ENCODE measurements at regions not wholly inside any gene's neighbourhood (a gene's known extent, or its start where the extent isn't known, plus 50 kb on each side); places are given as distances from the start of the nearest gene placed in this dataset.
A peak's percentile ranks its signal among the peaks of the same experiment; 100 is the strongest.
"Not testable (repeated sequence)": the region's sequence is repeated elsewhere in the genome, so short reads cannot be mapped to it uniquely, and the experiment has no call there.

GRCh38 chr15:60172143-60172542 lies 168.0 kb downstream of the FOXB1 start:
- Histone ChIP-seq H3K27me3 (peaks cover 4% of the 10 kb centered on the region), H2AFZ (no peak overlapping the region), H3K27ac (no peak overlapping the region), H3K9me3 (ENCODE audit: low read depth) (no peaks in the 10 kb centered on the region), H3K4me1 (ENCODE audit: insufficient read depth) (no peaks in the 10 kb centered on the region), H4K20me1 (ENCODE audit: insufficient read depth, poor library complexity, severe bottlenecking) (no peaks in the 10 kb centered on the region), H3K36me3 (replicated peaks; ENCODE audit: insufficient read depth, low read depth) (no peaks in the 10 kb centered on the region), H3K9me2 (replicated peaks; ENCODE audit: insufficient read depth) (no peaks in the 10 kb centered on the region), H3K4me2 (no peak overlapping the region), H3K79me2 (no peaks in the 10 kb centered on the region), H3K4me3 (no peak overlapping the region)
- 65% methylated on average over 1 of the region's 1 CpG for WGBS (ENCODE audit: low lambda C conversion rate, missing lambda C conversion rate)
- TF ChIP-seq EZH2 (IDR thresholded peaks at IDR 0.05; ENCODE audit: borderline replicate concordance) (no peak), EZH2phosphoT487 (IDR thresholded peaks at IDR 0.05; ENCODE audit: low read depth, severe bottlenecking, unreplicated experiment) (no peak), CTCF (IDR thresholded peaks at IDR 0.05; ENCODE audit: poor library complexity) (no peak)
- no peak for DNase-seq (ENCODE audit: low spot score)

GRCh38 chr15:60179786-60180391 lies 175.8 kb downstream of the FOXB1 start:
- Histone ChIP-seq H3K79me2 (no peaks in the 10 kb centered on the region), H2AFZ (no peak overlapping the region), H3K9me3 (ENCODE audit: low read depth) (no peaks in the 10 kb centered on the region), H3K36me3 (replicated peaks; ENCODE audit: insufficient read depth, low read depth) (no peaks in the 10 kb centered on the region), H3K27me3 (peaks cover 5% of the 10 kb centered on the region), H3K4me3 (no peak overlapping the region), H3K27ac (no peak overlapping the region), H3K4me1 (ENCODE audit: insufficient read depth) (no peaks in the 10 kb centered on the region), H4K20me1 (ENCODE audit: insufficient read depth, poor library complexity, severe bottlenecking) (no peaks in the 10 kb centered on the region), H3K4me2 (no peak overlapping the region), H3K9me2 (replicated peaks; ENCODE audit: insufficient read depth) (no peaks in the 10 kb centered on the region)
- WGBS (ENCODE audit: low lambda C conversion rate, missing lambda C conversion rate) = 55% methylated on average over 2 of the region's 2 CpGs
- DNase-seq (ENCODE audit: low spot score) = peak; percentile 71
- TF ChIP-seq CTCF (IDR thresholded peaks at IDR 0.05; ENCODE audit: poor library complexity) (peak; percentile 64), EZH2 (IDR thresholded peaks at IDR 0.05; ENCODE audit: borderline replicate concordance) (no peak), EZH2phosphoT487 (IDR thresholded peaks at IDR 0.05; ENCODE audit: low read depth, severe bottlenecking, unreplicated experiment) (no peak)

GRCh38 chr15:60181957-60182356 lies 177.8 kb downstream of the FOXB1 start:
- not testable (repeated sequence) for H3K4me1 ChIP-seq (ENCODE audit: insufficient read depth); H3K4me2 ChIP-seq; H3K27ac ChIP-seq; H3K9me2 ChIP-seq (replicated peaks; ENCODE audit: insufficient read depth); H3K36me3 ChIP-seq (replicated peaks; ENCODE audit: insufficient read depth, low read depth); H3K9me3 ChIP-seq (ENCODE audit: low read depth); H3K27me3 ChIP-seq; H4K20me1 ChIP-seq (ENCODE audit: insufficient read depth, poor library complexity, severe bottlenecking); DNase-seq (ENCODE audit: low spot score); H3K79me2 ChIP-seq; H3K4me3 ChIP-seq; H2AFZ ChIP-seq
- 90% methylated on average over 11 of the region's 11 CpGs for WGBS (ENCODE audit: low lambda C conversion rate, missing lambda C conversion rate)

- Histone ChIP-seq H3K4me3 (no peak overlapping the region), H4K20me1 (ENCODE audit: insufficient read depth, poor library complexity, severe bottlenecking) (no peaks in the 10 kb centered on the region), H2AFZ (no peak overlapping the region), H3K9me2 (replicated peaks; ENCODE audit: insufficient read depth) (no peaks in the 10 kb centered on the region), H3K79me2 (no peaks in the 10 kb centered on the region), H3K4me2 (no peak overlapping the region), H3K27me3 (no peaks in the 10 kb centered on the region), H3K9me3 (ENCODE audit: low read depth) (no peaks in the 10 kb centered on the region), H3K36me3 (replicated peaks; ENCODE audit: insufficient read depth, low read depth) (no peaks in the 10 kb centered on the region), H3K27ac (no peak overlapping the region), H3K4me1 (ENCODE audit: insufficient read depth) (no peaks in the 10 kb centered on the region)
- DNase-seq (ENCODE audit: low spot score) = no peak
- TF ChIP-seq CTCF (IDR thresholded peaks at IDR 0.05; ENCODE audit: poor library complexity) (no peak), EZH2phosphoT487 (IDR thresholded peaks at IDR 0.05; ENCODE audit: low read depth, severe bottlenecking, unreplicated experiment) (no peak), EZH2 (IDR thresholded peaks at IDR 0.05; ENCODE audit: borderline replicate concordance) (no peak)
- 85% methylated on average over 6 of the region's 6 CpGs for WGBS (ENCODE audit: low lambda C conversion rate, missing lambda C conversion rate)
Measured at GRCh38 chr15:60183366-60183765, 179.3 kb downstream of the FOXB1 start.

Measured in hepatocyte (in vitro differentiated cells).